ENCODE measurements at regions not wholly inside any gene's neighbourhood (a gene's known extent, or its start where the extent isn't known, plus 50 kb on each side); places are given as distances from the start of the nearest gene placed in this dataset.

GRCh38 chr14:58702441-58703160, 64.8 kb downstream of the DACT1 start:
- TF ChIP-seq POLR2AphosphoS5 (IDR thresholded peaks at IDR 0.05; ENCODE audit: low read depth, low read length) (no peak), POLR2A (IDR thresholded peaks at IDR 0.05; ENCODE audit: low read depth, low read length) (no peak), TAF1 (IDR thresholded peaks at IDR 0.05; ENCODE audit: borderline replicate concordance, low read depth, low read length) (no peak)
